Posterior vena cava (tissue), 2 donors: ENCODE measurements at regions not wholly inside any gene's neighbourhood (a gene's known extent, or its start where the extent isn't known, plus 50 kb on each side); places are given as distances from the start of the nearest gene placed in this dataset.
"Not testable (repeated sequence)": the region's sequence is repeated elsewhere in the genome, so short reads cannot be mapped to it uniquely, and the experiment has no call there.

Experiments
- DNase-seq: peaks from one replicate; pipeline ENCODE4 v3.0.0-alpha.2; 2020; ENCODE audit warnings: low spot score
- intact Hi-C, 2 donors: fragments of 100-400 bp; cut with DNase I; formaldehyde crosslinking; loops; one replicate each; pipeline versions ENCODE4 v1.14.1 to v1.14.2; 2022 to 2023
- donor health status: DM: yes; HTN: yes; CAD: no.
- donor health status: DM: yes; HTN: yes; CAD: no.

- intact Hi-C loops = no loop called here
- no peak for DNase-seq
Observed at GRCh38 chr17:5877948-5878347, 192.2 kb upstream of the WSCD1 start.

GRCh38 chr17:5881849-5882248 lies 188.3 kb upstream of the WSCD1 start:
- intact Hi-C loops = no loop called here
- DNase-seq = no peak

- intact Hi-C loops = no loop called here
- no peak for DNase-seq
Observed at GRCh38 chr17:5883775-5884665, 186.2 kb upstream of the WSCD1 start.

GRCh38 chr17:5885336-5885735 lies 184.8 kb upstream of the WSCD1 start:
- no peak for DNase-seq
- intact Hi-C loops = no loop called here

GRCh38 chr17:5888811-5889210 lies 181.4 kb upstream of the WSCD1 start:
- DNase-seq = no peak
- intact Hi-C loops = no loop called here

- intact Hi-C loops = loop anchor here in 1 of 2 donors (10.0 kb wide), 1 partner anchor 358 kb away; no protein-coding TSS in a partner anchor
- DNase-seq = no peak
Observed at GRCh38 chr17:5892921-5893675, 177.1 kb upstream of the WSCD1 start.

- intact Hi-C loops = loop anchor here in 1 of 2 donors (10.0 kb wide), 1 partner anchor 359 kb away; no protein-coding TSS in a partner anchor
- DNase-seq = no peak
Observed at GRCh38 chr17:5893741-5894140, 176.4 kb upstream of the WSCD1 start.

- no peak for DNase-seq
- intact Hi-C loops = loop anchor here in 1 of 2 donors (10.0 kb wide), 1 partner anchor 360 kb away; no protein-coding TSS in a partner anchor
Observed at GRCh38 chr17:5895276-5895675, 174.9 kb upstream of the WSCD1 start.

GRCh38 chr17:5896215-5896614 lies 174.0 kb upstream of the WSCD1 start:
- DNase-seq = no peak
- intact Hi-C loops = loop anchor here in 1 of 2 donors (10.0 kb wide), 1 partner anchor 361 kb away; no protein-coding TSS in a partner anchor

- intact Hi-C loops = loop anchor here in 1 of 2 donors (10.0 kb wide), 1 partner anchor 363 kb away; no protein-coding TSS in a partner anchor
- DNase-seq = no peak
Observed at GRCh38 chr17:5897275-5897911, 172.8 kb upstream of the WSCD1 start.

GRCh38 chr17:5897981-5898380 lies 172.2 kb upstream of the WSCD1 start:
- DNase-seq = not testable (repeated sequence)
- intact Hi-C loops = loop anchor here in 1 of 2 donors (10.0 kb wide), 1 partner anchor 363 kb away; no protein-coding TSS in a partner anchor

- DNase-seq = no peak
- intact Hi-C loops = loop anchor here in 1 of 2 donors (10.0 kb wide), 1 partner anchor 364 kb away; no protein-coding TSS in a partner anchor
Observed at GRCh38 chr17:5898406-5898805, 171.8 kb upstream of the WSCD1 start.

GRCh38 chr17:5899496-5900195 lies 170.5 kb upstream of the WSCD1 start:
- intact Hi-C loops = loop anchor here in 1 of 2 donors (10.0 kb wide), 1 partner anchor 365 kb away; no protein-coding TSS in a partner anchor
- no peak for DNase-seq

- intact Hi-C loops = no loop called here
- DNase-seq = no peak
Observed at GRCh38 chr17:5901731-5902130, 168.4 kb upstream of the WSCD1 start.

- intact Hi-C loops = no loop called here
- DNase-seq = no peak
Observed at GRCh38 chr17:5902181-5903140, 167.7 kb upstream of the WSCD1 start.

- no peak for DNase-seq
- intact Hi-C loops = no loop called here
Observed at GRCh38 chr17:5911919-5912318, 158.3 kb upstream of the WSCD1 start.

- no peak for DNase-seq
- intact Hi-C loops = no loop called here
Observed at GRCh38 chr17:5913032-5913531, 157.1 kb upstream of the WSCD1 start.

- DNase-seq = no peak
- intact Hi-C loops = no loop called here
Observed at GRCh38 chr17:5913641-5914040, 156.5 kb upstream of the WSCD1 start.
